Ishikawa (cell line): ENCODE measurements at regions not wholly inside any gene's neighbourhood (a gene's known extent, or its start where the extent isn't known, plus 50 kb on each side); places are given as distances from the start of the nearest gene placed in this dataset.

Source experiments
- CEBPB ChIP-seq: IDR thresholded peaks from 2 replicates; pipeline ENCODE4 v1.6.1; 2012
- CREB1 ChIP-seq: IDR thresholded peaks from 2 replicates; pipeline ENCODE4 v1.6.1; 2012; ENCODE audit warnings: low read depth
- EGR1 ChIP-seq: IDR thresholded peaks from 2 replicates; pipeline ENCODE4 v1.6.1; 2012
- EP300 ChIP-seq: IDR thresholded peaks from 2 replicates; pipeline ENCODE4 v1.6.1; 2012; ENCODE audit warnings: borderline replicate concordance
- FOXM1 ChIP-seq: IDR thresholded peaks from 2 replicates; pipeline ENCODE4 v1.6.1; 2012; ENCODE audit warnings: low read depth, borderline replicate concordance
- NFIC ChIP-seq: IDR thresholded peaks from 2 replicates; pipeline ENCODE4 v1.6.1; 2012
- RAD21 ChIP-seq: IDR thresholded peaks from 2 replicates; pipeline ENCODE4 v1.6.1; 2012; ENCODE audit warnings: low read depth
- TAF1 ChIP-seq: IDR thresholded peaks from 2 replicates; pipeline ENCODE4 v1.6.1; 2012; ENCODE audit warnings: low read depth, mild to moderate bottlenecking
- TCF12 ChIP-seq: IDR thresholded peaks from 2 replicates; pipeline ENCODE4 v1.6.1; 2012; ENCODE audit warnings: low read depth
- TEAD4 ChIP-seq: IDR thresholded peaks from 2 replicates; pipeline ENCODE4 v1.6.1; 2012
- YY1 ChIP-seq: IDR thresholded peaks from 2 replicates; pipeline ENCODE4 v1.6.1; 2012; ENCODE audit warnings: low read depth
- ZBTB7A ChIP-seq: IDR thresholded peaks from 2 replicates; pipeline ENCODE4 v1.6.1; 2012; ENCODE audit warnings: low read depth
- TF ChIP-seq, protein P1 (sequence below): IDR thresholded peaks from 2 replicates; pipeline ENCODE4 v1.6.1; 2012
- TF ChIP-seq, protein P2 (sequence below): IDR thresholded peaks from 2 replicates; pipeline ENCODE4 v1.6.1; 2012
- TF ChIP-seq, protein P3 (sequence below): IDR thresholded peaks from 2 replicates; pipeline ENCODE4 v1.6.1; 2012; ENCODE audit warnings: low read depth, mild to moderate bottlenecking

DNA sequence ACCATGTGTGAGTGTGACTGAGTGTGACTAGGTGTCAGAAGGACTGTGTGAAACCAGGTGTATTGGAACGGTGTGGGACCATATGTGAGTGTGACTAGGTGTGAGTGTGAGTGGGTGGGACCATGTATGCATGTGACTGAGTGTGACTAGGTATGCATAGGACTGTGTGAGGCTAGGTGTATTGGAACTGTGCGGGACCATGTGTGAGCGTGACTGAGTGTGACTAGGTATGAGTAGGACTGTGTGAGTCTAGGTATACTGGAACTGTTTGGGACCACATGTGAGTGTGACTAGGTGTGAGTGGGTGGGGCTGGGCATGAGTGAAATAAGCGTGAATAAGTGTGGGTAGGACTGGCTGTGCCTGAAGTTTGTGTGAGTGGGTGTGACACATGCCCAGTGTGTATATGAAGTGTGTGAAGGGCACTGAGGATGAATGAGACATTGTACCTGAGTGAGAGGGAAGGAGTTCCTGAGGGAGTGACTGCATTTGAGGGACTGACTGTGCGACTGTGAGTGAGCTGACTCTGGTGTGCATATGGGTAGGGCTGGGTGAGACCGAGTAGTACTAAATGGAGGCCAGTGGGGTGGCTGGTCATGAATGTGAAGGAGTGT lies 247.0 kb upstream of the CCDC54 start:
- TF ChIP-seq YY1 (no peak), TEAD4 (no peak), CEBPB (no peak), ZBTB7A (no peak), CREB1 (no peak)
- TF ChIP-seq, protein P1, sequence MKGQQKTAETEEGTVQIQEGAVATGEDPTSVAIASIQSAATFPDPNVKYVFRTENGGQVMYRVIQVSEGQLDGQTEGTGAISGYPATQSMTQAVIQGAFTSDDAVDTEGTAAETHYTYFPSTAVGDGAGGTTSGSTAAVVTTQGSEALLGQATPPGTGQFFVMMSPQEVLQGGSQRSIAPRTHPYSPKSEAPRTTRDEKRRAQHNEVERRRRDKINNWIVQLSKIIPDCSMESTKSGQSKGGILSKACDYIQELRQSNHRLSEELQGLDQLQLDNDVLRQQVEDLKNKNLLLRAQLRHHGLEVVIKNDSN: no peak

DNA sequence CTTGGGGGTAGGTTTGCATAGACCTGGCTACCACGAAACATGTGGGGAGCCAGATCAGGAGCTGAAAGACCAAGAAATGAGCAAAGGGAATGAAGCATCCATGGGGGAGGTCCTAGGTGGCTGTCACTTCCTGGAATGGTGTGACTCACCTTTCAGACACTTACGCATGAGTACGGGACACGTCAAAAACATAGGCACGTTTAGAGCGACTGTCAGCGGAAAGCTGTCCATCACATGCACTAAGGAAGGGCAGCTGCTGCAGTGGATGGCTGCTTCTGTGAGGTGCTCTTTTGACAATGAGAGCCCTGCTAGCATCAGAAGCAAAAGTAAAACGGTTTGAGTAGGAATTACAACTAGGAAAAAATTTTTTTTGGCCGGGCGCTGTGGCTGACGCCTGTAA lies 244.6 kb upstream of the CCDC54 start:
- TF ChIP-seq YY1 (no peak), CEBPB (no peak), EP300 (no peak), EGR1 (no peak), CREB1 (no peak), FOXM1 (no peak), TAF1 (no peak), ZBTB7A (no peak)
- TF ChIP-seq, protein P1: no peak

DNA sequence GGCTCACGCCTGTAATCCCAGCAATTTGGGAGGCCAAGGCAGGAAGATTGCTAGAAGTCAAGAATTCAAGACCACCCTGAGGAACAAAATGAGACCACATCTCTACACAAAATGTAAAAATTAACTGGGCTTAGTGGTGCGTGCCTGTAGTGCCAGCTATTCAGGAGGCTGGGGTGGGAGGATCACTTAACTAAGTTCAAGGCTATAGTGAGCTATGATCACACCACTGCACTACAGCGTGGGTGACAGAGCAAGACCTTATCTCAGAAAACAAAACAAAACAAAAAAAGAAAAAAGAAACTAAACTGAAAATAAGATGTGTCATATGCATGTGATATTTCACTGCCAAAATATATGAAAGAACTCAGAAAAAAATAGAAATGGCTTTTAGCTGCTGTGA lies 243.3 kb upstream of the CCDC54 start:
- no peak for TF ChIP-seq FOXM1
- no peak for TF ChIP-seq YY1
- no peak for TF ChIP-seq TEAD4
- TF ChIP-seq NFIC: no peak
- no peak for TF ChIP-seq EP300
- TF ChIP-seq TAF1: no peak
- TF ChIP-seq, protein P1: no peak
- TF ChIP-seq, protein P2, sequence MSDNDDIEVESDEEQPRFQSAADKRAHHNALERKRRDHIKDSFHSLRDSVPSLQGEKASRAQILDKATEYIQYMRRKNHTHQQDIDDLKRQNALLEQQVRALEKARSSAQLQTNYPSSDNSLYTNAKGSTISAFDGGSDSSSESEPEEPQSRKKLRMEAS: no peak
- TF ChIP-seq EGR1: no peak
- no peak for TF ChIP-seq ZBTB7A
- no peak for TF ChIP-seq CEBPB
- no peak for TF ChIP-seq RAD21
- TF ChIP-seq CREB1: no peak

DNA sequence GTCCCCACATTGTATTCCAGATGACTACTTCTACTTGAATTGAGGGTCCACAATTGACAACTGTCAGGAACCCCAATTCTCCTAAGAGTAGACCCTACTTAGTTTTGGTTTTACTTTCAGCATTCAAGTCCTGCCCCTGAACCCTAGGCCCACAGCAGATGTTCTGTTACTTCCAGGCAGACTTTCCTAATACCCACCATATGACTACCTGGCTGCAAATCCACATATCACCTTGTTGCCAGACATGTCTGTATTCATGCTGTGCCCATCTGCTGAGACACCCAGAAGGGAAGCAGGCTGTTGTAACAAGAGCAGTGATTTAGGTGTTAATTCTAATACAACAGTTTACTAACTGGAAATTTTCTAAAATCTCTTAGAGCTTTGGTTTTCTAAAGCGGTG lies 235.1 kb upstream of the CCDC54 start:
- TF ChIP-seq TCF12 (no peak), ZBTB7A (no peak), YY1 (no peak), RAD21 (no peak)
- TF ChIP-seq, protein P2: no peak

DNA sequence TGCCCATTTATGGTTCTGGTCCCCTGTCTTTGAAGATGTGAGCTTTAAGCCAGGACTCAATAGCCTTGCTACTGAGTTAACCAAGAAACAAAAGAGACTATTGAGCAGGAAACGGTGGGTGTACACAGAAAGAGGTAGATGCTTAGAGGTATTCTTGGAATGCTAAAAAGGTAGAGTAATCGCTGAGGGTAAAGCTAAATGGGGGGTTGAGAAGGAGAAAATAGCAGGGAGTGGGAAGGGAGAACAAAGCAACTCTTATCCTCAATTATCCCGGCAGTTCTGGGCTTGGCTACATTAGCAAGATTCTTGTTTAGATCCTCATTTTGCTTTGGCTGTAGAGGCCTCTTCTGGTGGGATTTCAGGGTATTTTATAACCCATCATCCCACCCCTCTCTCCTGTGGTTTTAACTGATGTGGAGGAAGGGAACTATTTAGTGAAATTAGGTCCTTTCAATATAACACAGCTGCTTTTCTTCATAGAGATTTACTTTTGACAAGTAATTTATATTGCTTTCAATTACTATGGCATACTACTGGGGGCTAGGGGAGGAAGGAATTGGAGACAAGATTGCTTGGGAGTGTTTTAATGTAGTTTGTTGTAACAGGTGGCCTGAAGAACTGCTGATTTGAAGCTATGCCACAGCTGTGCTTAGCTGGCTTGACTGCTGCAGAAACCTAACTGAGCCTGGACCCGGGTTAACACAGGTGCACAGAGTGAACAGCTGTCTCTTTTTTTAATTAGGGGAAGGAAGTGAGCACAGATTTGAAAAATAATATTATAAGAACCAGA lies 234.3 kb upstream of the CCDC54 start:
- no peak for TF ChIP-seq NFIC
- TF ChIP-seq, protein P1: no peak
- TF ChIP-seq CEBPB: no peak
- TF ChIP-seq, protein P2: no peak
- TF ChIP-seq EP300: no peak

DNA sequence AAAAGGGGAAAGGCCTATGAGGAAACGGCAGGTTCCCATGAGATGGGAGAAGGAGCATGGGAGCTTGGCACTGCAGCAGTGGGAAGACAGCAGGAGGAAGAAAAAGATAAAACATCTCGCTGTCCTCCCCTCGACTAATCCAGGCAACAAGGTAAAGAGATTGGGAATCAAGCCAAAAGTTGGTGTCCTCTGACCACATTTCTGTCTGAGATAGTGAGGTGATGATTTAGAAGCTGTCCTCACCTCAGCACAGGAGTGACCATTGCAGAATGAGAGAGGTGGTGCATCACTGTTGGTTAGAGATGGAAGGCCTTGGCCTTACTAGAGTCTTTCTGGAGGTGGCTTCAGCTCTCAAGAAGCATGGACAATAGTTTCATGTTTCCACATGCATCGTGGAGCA lies 226.6 kb upstream of the CCDC54 start:
- TF ChIP-seq, protein P1: no peak
- no peak for TF ChIP-seq FOXM1
- TF ChIP-seq, protein P3, sequence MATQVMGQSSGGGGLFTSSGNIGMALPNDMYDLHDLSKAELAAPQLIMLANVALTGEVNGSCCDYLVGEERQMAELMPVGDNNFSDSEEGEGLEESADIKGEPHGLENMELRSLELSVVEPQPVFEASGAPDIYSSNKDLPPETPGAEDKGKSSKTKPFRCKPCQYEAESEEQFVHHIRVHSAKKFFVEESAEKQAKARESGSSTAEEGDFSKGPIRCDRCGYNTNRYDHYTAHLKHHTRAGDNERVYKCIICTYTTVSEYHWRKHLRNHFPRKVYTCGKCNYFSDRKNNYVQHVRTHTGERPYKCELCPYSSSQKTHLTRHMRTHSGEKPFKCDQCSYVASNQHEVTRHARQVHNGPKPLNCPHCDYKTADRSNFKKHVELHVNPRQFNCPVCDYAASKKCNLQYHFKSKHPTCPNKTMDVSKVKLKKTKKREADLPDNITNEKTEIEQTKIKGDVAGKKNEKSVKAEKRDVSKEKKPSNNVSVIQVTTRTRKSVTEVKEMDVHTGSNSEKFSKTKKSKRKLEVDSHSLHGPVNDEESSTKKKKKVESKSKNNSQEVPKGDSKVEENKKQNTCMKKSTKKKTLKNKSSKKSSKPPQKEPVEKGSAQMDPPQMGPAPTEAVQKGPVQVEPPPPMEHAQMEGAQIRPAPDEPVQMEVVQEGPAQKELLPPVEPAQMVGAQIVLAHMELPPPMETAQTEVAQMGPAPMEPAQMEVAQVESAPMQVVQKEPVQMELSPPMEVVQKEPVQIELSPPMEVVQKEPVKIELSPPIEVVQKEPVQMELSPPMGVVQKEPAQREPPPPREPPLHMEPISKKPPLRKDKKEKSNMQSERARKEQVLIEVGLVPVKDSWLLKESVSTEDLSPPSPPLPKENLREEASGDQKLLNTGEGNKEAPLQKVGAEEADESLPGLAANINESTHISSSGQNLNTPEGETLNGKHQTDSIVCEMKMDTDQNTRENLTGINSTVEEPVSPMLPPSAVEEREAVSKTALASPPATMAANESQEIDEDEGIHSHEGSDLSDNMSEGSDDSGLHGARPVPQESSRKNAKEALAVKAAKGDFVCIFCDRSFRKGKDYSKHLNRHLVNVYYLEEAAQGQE: no peak
- TF ChIP-seq ZBTB7A: no peak
- no peak for TF ChIP-seq TEAD4
- no peak for TF ChIP-seq CEBPB
